ENCODE measurements at regions not wholly inside any gene's neighbourhood (a gene's known extent, or its start where the extent isn't known, plus 50 kb on each side); places are given as distances from the start of the nearest gene placed in this dataset.

DNA sequence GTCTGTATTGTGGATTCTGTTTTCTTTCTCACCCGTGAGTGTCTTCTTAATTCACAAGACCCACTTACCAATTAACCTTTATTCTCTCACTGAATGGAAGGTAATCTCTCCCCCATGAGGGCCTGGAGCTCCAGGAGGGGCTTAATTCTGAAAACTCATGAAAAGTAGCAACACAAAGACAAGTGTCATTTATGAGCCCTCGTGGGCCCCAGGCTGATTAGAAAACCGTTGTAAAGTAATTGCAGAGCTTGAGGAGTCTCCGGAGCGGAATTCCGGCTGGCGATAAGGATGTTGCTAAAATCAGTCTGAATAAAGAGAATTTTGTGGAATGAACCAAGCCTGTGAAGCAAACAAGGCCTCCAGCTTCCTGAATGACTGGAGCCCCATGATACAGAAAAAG lies 301.5 kb downstream of the HAPSTR1 start:
- Histone ChIP-seq H3K4me3 (replicated peaks in 1 of 3) (no peak overlapping the region), H3K4me1 (peaks cover 0 to 9% of the 10 kb centered on the region in 2 donors), H3K27me3 (no peaks in the 10 kb centered on the region), H3K9me3 (no peaks in the 10 kb centered on the region), H3K27ac (no peak overlapping the region), H3K36me3 (no peaks in the 10 kb centered on the region)
- DNase-seq, result no peak
- intact Hi-C loops (cut with DNase I), result no loop called here
- no peak for TF ChIP-seq POLR2A (IDR thresholded peaks at IDR 0.05)
- TF ChIP-seq, protein P1, sequence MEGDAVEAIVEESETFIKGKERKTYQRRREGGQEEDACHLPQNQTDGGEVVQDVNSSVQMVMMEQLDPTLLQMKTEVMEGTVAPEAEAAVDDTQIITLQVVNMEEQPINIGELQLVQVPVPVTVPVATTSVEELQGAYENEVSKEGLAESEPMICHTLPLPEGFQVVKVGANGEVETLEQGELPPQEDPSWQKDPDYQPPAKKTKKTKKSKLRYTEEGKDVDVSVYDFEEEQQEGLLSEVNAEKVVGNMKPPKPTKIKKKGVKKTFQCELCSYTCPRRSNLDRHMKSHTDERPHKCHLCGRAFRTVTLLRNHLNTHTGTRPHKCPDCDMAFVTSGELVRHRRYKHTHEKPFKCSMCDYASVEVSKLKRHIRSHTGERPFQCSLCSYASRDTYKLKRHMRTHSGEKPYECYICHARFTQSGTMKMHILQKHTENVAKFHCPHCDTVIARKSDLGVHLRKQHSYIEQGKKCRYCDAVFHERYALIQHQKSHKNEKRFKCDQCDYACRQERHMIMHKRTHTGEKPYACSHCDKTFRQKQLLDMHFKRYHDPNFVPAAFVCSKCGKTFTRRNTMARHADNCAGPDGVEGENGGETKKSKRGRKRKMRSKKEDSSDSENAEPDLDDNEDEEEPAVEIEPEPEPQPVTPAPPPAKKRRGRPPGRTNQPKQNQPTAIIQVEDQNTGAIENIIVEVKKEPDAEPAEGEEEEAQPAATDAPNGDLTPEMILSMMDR (IDR thresholded peaks at IDR 0.05), result no peak
- WGBS, 2 donors, result 69 to 72% methylated on average over 7 of the region's 7 CpGs

- 67 to 72% methylated on average over 8 of the region's 8 CpGs for WGBS, 2 donors
- DNase-seq, result no peak
- H3K9me3 ChIP-seq, result no peaks in the 10 kb centered on the region
- H3K36me3 ChIP-seq, result no peaks in the 10 kb centered on the region
- peaks cover 0 to 9% of the 10 kb centered on the region in 2 donors for H3K4me1 ChIP-seq
- no peak overlapping the region for H3K27ac ChIP-seq
- intact Hi-C loops (cut with DNase I), result no loop called here
- no peaks in the 10 kb centered on the region for H3K27me3 ChIP-seq
- TF ChIP-seq POLR2A (IDR thresholded peaks at IDR 0.05), result no peak
- no peak overlapping the region for H3K4me3 ChIP-seq (replicated peaks in 1 of 3)
Measured at GRCh38 chr16:9393591-9393990, 302.1 kb downstream of the HAPSTR1 start.

GRCh38 chr16:9395958-9396359 lies 304.5 kb downstream of the HAPSTR1 start:
- Histone ChIP-seq H3K4me3 (replicated peaks in 1 of 3) (no peak overlapping the region), H3K27me3 (no peaks in the 10 kb centered on the region), H3K4me1 (peaks cover 0 to 9% of the 10 kb centered on the region in 2 donors), H3K27ac (no peak overlapping the region), H3K9me3 (no peaks in the 10 kb centered on the region), H3K36me3 (no peaks in the 10 kb centered on the region)
- intact Hi-C loops (cut with DNase I), result no loop called here
- DNase-seq, result no peak
- TF ChIP-seq POLR2A (IDR thresholded peaks at IDR 0.05), result no peak
- TF ChIP-seq, protein P1 (IDR thresholded peaks at IDR 0.05), result no peak
- WGBS, 2 donors, result 50 to 57% methylated on average over 2 to 3 of the region's 3 CpGs

DNA sequence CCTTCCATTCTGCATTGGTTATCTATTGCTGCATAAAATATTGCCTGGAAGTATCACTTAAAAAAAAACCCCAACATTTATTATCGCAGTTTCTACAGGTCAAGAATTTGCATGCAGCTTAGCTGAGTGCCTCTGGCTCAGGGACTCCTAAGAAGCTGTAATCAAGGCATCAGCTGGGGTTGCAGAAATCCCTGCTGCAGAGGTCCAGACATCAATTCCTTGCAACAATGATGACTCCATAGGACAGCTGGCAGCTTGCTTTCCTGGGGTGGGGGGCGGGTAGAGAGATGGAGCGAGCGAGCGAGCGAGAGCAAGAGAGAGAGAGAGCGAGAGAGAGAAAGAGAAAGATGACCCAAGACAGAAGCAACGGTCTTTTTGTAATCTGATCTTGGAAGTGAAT lies 308.1 kb downstream of the HAPSTR1 start:
- no peak overlapping the region for H3K4me3 ChIP-seq (replicated peaks in 1 of 3)
- no peaks in the 10 kb centered on the region for H3K9me3 ChIP-seq
- no peaks in the 10 kb centered on the region for H3K27me3 ChIP-seq
- H3K27ac ChIP-seq, result no peak overlapping the region
- WGBS, 2 donors, result 64 to 71% methylated on average over 8 of the region's 8 CpGs
- intact Hi-C loops (cut with DNase I), result no loop called here
- H3K36me3 ChIP-seq, result no peaks in the 10 kb centered on the region
- no peak for DNase-seq
- TF ChIP-seq POLR2A (IDR thresholded peaks at IDR 0.05), result no peak
- TF ChIP-seq, protein P1 (IDR thresholded peaks at IDR 0.05), result no peak
- peaks cover 0 to 17% of the 10 kb centered on the region in 2 donors for H3K4me1 ChIP-seq

GRCh38 chr16:9401173-9401572 lies 309.7 kb downstream of the HAPSTR1 start:
- DNase-seq, result no peak
- Histone ChIP-seq H3K9me3 (no peaks in the 10 kb centered on the region), H3K36me3 (no peaks in the 10 kb centered on the region), H3K4me3 (replicated peaks in 1 of 3) (no peak overlapping the region), H3K4me1 (peaks cover 0 to 9% of the 10 kb centered on the region in 2 donors), H3K27ac (no peak overlapping the region), H3K27me3 (no peaks in the 10 kb centered on the region)
- intact Hi-C loops (cut with DNase I), result no loop called here
- TF ChIP-seq, protein P1 (IDR thresholded peaks at IDR 0.05), result no peak
- TF ChIP-seq POLR2A (IDR thresholded peaks at IDR 0.05), result no peak

Data from thyroid gland (tissue), 4 donors.